ENCODE measurements at regions not wholly inside any gene's neighbourhood (a gene's known extent, or its start where the extent isn't known, plus 50 kb on each side); places are given as distances from the start of the nearest gene placed in this dataset.

DNA sequence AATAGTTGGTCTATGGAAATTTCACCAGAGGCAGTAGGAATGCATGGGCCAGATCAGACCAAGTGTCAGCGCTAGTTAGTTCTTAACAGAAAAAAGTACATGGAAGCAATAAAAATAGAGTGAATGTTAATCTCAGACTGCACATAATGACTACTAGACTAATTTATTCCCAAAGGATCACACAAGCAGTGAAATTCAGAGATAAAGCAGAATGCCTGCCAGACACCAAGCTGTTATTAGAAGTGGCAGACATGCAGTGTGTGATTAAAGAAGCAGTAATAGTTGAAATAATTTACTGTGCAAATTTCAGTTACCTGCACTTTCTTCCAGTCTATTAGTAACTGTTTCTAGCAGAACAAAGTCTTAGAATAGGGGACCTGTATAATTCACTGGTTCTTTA lies 1024.2 kb downstream of the CDH9 start:
- TF ChIP-seq, protein P1, sequence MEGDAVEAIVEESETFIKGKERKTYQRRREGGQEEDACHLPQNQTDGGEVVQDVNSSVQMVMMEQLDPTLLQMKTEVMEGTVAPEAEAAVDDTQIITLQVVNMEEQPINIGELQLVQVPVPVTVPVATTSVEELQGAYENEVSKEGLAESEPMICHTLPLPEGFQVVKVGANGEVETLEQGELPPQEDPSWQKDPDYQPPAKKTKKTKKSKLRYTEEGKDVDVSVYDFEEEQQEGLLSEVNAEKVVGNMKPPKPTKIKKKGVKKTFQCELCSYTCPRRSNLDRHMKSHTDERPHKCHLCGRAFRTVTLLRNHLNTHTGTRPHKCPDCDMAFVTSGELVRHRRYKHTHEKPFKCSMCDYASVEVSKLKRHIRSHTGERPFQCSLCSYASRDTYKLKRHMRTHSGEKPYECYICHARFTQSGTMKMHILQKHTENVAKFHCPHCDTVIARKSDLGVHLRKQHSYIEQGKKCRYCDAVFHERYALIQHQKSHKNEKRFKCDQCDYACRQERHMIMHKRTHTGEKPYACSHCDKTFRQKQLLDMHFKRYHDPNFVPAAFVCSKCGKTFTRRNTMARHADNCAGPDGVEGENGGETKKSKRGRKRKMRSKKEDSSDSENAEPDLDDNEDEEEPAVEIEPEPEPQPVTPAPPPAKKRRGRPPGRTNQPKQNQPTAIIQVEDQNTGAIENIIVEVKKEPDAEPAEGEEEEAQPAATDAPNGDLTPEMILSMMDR (IDR thresholded peaks at IDR 0.05): no peak
- TF ChIP-seq POLR2AphosphoS5 (IDR thresholded peaks at IDR 0.05): no peak

Measured in prostate gland (tissue), 2 donors.